GM11168 (cell line): ENCODE measurements at regions not wholly inside any gene's neighbourhood (a gene's known extent, or its start where the extent isn't known, plus 50 kb on each side); places are given as distances from the start of the nearest gene placed in this dataset.

Experiments
- in situ Hi-C: fragments of 300-500 bp; cut with MboI; formaldehyde crosslinking; loops from one replicate; pipeline ENCODE4 v1.12.0; 2022; ENCODE audit warnings: low sequenced_read_pairs; ENCODE audit not compliant: unreplicated experiment

DNA sequence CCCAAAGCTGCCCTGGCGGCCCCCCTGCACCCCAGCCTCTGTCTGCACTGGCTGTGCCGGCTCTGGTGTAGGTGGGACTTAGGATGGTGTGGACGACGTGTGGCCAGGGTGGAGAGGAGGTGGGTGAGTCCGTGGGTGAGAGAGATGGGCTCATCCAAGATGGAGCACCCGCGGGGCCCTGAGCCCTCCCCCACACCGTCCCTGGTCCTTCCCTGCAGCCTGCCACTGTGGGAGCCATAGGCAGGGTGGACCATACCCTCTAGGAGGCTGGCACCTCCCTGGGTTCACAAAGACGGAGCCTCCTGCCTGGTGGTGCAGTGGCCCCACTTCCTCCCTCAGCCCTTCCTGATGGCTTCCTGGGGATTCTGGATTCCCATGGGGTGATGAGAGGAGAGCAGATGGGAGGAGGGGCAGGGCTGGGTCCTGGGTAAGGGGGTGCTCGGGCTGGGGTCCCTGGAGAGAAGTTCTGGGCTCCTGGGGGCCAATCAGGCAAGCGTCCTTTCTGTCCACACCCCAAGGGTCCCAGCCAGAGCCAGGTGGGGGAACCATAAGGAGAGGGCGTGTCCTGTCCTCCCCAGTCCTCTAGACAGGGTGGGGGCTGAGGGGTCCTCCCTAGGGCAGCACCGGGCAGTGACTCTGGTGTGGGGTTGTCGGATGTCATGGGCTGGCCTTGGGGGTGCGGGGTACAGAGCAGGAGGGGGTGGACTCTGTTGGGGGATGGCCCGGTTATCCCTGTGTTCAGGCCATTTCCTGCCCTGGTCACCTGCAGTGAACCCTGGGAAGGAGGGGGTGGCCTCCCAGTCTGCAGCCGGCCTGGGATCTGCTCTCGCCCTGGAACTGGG, 384.8 kb downstream of the TMEM121 start:
- in situ Hi-C loops = loop anchor here (25.0 kb wide), 1 partner anchor 224 kb away; no protein-coding TSS in a partner anchor

DNA sequence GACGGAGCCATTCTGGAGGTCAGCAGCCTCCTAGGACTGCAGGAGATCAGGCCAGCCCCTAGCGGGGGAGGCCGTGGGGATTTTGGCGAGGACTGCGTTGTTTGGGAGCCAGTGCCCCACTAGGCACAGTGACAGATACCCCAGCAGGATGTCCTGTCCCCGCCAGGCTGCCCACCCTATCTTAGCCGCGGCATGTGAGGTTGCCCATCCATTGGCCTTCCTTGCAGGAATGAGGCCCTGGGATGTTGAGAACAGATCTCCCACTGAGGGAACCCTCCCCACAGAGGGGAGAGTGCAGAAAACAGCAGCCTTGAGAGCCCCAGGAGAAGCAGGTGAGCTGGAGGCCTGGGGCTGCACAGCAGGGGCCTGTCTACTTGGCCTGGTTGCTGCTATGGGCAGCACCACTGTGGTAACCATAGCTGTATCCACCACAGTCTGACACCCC, 385.5 kb downstream of the TMEM121 start:
- in situ Hi-C loops = loop anchor here (25.0 kb wide), 1 partner anchor 225 kb away; no protein-coding TSS in a partner anchor

DNA sequence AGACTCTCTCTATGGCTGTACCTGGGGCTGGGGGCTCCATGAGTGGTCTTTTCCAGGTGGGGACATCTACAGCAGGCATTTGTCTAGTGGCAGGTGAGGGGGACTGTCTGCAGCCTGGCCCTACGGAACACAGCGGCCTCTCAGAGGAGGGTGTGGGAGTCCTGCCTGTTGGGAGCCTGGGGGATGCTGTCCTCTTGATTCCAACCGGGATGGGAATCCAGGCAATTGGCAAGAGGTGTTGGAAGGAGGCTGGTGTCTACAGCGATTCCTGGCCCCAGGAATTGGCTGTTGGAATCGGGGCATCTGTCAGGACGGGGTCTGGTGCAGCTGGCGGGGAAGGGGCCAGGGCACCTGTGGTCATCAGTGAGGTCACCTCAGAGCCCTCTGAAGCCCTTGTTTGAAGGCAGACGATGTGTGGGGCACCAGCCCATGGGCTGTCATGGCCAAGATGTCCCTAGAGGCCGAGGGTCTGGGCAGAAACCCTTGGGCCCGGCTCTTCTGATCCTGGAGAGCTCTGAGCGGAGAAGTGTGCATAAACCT, 386.3 kb downstream of the TMEM121 start:
- in situ Hi-C loops = loop anchor here (25.0 kb wide), 1 partner anchor 225 kb away; no protein-coding TSS in a partner anchor

DNA sequence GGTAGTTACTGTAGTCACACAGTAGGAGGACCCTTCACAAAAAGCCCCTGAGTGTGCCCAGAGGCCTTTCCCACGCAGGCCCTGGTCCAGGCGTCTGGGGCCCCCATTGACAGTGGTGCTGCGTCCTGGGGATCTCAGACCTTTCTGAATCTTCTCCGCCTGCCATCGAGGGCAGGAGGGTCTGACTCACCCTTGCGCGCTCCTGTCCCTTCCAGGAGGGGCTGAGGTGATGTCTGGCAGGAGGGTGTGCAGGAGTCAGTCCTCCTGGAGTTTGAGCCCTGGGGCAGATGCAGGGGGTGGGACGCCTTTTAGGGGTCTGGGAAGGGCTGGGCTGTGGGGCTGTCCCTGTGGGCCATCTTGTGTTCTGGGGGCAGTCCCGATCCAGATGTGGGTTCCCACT, 386.8 kb downstream of the TMEM121 start:
- in situ Hi-C loops = loop anchor here (25.0 kb wide), 1 partner anchor 226 kb away; no protein-coding TSS in a partner anchor

DNA sequence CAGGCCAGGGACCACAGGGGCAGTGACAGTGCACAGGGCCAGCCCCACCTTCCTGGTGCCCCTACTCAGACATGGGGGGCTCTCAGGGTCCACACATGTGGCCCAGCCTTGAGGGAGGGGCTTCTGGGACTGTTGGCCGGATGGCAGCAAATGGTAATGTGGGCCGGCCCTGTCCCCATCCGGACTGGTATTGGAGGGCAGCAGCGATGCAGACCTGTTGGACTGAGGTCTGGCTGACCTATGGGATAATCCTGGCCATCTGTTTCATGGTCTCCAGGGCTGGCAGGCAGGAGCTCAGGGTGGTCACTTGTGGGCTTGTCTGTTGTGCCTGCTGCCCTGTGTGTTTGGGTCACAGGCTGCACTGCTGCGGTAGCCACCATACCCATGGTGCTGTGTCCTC, 387.5 kb downstream of the TMEM121 start:
- in situ Hi-C loops = loop anchor here (25.0 kb wide), 1 partner anchor 227 kb away; no protein-coding TSS in a partner anchor

DNA sequence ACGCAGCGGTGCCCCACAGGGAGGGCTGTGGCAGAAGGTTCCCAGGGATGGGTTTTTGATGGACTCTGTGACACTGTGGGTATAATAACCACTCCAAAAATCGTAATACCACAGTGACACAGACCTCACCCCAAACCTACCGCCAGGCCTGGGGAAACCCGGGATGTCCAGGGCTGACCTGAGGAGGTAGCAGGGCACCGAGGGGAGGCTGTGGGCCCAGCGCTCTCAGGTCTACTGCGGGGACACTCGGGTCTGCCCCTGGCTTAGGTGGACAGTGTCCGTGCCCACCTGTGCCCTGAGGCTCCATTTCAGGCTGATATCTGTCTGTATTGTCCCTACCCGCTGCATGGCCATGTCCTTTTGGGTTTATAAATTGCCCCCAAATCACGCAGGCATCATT, 387.9 kb downstream of the TMEM121 start:
- in situ Hi-C loops = loop anchor here (25.0 kb wide), 1 partner anchor 227 kb away; no protein-coding TSS in a partner anchor

DNA sequence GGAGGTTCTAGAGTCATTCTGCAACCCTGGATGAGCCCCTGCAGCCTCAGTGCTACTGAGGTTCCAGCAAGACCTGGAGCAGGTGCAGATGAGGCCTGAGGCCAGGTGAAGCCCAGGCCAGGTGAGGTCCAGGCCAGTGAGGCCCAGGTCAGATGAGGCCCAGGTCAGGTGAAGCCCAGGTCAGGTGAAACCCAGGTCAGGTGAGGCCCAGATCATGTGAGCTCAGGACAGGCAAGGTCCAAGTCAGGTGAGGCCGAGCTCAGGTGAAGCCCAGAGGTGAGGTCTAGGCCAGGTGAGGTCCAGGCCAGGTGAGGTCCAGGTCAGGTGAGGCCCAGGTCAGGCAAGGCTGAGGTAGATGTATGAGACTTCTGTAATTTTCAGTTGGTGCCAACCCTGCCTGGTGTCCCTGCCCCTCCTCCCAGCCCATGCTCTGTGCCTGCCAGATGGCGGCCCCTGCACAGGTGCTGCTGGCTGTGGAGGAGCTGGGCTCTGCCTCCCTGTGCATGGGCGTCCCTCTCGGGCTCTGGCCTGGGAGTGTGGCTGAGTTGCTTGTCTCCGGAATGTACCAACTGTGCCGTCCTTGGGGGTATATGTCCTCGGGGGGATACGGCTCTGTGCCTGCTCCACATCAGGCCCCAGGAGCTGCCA, 388.5 kb downstream of the TMEM121 start:
- in situ Hi-C loops = loop anchor here (25.0 kb wide), 1 partner anchor 228 kb away; no protein-coding TSS in a partner anchor

DNA sequence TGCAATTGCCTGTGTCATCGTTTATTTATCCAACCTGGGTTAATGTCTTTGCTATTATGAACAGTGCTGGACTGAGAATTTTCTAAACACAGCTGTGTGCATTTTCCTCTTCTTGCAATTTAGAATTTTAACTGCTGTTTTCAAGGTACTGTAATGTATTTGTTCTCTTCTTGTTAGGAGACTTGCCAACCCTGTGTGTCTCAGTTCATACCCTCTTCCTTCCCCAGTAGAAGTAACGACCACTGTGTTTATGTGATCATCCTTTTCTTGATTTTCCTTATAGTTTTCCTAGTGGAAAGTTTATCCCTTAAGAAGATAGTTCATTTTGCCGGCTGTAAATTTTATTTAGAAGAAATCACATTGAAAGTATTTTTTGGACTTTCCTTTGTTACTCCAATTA, 389.2 kb downstream of the TMEM121 start:
- in situ Hi-C loops = loop anchor here (25.0 kb wide), 1 partner anchor 228 kb away; no protein-coding TSS in a partner anchor

DNA sequence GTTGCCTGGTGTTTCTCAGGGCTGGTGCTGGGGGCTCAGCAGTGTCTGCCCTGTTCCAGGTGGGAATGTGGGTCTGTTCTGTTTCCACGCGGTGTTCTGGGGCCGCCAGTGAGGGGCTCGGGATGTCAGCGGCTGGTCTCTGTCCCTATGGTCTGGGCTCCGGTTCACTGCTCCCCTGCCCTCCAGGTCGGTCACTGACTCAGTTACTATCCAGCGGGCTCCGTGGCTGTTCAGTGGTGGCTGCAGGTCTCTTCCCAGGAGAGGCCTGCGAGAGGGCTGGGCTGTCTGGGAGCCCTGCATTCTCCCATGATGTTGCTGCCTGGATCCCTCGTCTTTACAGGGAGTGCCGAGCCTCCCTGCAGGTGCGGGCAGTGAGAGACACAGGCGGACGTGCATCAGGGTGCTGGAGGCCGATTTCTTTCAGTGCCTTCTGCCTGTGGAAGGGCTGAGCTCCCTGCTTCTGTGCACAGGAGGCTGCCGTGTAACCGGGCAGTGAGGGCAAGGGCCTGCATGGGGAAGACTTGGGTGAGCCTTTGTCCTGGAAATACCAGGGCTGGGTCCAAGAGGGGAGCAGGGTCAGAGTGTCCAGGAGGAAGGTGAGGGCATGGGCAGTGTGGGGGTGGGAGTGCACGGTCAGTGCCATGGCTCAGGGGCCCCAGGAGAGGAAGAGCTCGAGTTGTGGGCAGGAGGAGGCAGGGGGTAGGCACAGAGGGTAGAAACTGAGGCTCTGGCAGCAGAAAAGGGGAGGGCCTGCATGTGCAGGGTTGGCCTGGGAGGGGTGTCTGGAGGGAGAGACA, 391.0 kb downstream of the TMEM121 start:
- in situ Hi-C loops = loop anchor here (25.0 kb wide), 1 partner anchor 230 kb away; no protein-coding TSS in a partner anchor

DNA sequence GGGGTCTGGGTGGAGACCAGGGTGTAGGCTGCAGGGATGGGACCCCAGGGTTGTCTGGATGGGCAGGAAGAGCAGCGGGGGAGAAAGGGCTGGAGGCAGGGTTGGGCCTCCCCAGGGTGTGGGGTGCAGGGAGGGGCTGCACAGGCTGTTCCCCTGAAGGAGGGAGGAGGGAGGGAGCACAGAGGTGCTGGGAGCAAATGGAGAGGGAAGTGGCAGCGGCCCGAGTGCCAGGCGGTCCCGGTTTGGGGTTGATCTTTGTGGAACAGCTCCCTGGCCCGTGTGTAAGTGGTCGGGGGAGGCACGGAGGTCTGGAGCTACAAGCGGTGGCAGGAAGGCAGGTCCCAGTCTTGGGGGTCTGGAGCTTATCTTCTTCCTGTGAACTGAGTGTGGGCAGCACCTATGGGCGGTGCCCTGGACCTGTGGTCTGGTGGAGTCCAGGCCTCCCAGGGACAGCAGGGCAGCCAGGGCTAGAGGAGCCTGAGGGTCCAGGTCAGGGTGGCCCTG, 391.6 kb downstream of the TMEM121 start:
- in situ Hi-C loops = loop anchor here (25.0 kb wide), 1 partner anchor 231 kb away; no protein-coding TSS in a partner anchor

DNA sequence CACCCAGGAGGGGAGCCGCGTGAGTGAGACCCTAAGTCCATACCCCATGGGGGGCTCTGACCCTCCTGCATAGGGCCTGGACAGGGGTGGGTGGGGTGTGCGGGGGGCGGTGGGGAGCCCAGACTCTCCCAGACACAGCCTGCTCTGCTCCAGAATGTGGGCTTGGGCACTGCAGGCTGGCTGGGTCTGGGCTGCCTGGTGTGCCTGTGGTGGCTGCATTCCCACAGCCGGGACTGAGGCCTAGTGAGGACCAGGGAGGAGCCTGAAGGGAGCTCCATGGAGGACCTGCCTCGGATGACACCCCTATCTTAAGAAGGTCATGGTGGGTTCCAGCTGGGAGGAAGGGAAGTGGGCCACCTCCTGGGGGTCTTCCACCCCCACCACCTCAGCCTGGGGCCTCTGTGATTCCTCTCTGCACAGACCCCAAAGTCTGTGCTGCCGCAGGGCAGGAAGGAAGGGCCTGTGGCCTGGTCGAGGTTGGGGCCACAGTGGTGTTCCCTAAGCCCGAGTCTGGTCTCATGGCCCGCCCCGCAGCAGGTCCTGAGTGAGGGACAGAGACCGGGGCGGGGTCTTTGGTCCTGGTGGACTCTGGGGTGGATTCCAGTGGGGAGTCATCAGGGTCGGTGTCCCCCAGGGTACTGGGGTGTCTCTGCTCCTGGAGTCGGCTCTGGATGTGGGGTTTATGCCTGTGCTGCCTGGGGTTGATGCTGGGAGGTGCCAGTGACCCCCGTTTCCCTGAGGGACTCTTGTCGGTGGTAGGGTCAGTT, 392.3 kb downstream of the TMEM121 start:
- in situ Hi-C loops = loop anchor here (25.0 kb wide), 1 partner anchor 231 kb away; no protein-coding TSS in a partner anchor

DNA sequence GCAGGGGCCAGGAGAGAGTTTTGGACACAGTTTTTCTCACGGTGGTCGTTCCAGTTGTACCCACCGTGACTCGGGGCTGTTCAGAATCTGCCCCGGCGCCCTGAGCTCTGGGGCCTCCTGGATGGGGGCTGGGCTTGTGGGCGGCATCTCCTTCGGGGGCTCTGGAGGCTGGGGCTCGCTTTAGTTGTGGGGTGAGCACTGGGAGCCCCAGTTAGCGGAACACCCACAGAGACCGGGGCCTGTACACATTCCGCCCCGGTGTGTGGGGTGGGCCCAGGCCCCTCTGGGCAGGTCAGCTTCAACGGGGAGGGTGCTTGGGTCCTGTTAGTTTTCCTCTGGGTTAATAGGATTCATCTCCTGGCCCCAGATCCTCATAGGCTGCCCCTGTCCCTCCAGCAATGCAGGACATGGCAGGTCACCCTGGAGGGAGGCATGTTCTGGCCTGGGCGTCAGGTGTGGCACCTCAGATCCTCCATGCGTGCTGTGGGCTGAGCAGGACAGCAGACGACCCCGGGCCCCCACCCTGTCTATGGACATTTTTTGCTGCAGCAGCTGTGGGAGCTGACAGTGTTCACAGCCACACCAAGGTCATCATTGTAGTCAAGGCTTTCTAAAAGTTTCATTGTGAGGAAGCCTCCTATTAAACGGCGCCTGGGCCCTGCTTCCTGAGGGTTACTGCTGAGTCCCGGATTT, 393.2 kb downstream of the TMEM121 start:
- in situ Hi-C loops = loop anchor here (25.0 kb wide), 1 partner anchor 232 kb away; no protein-coding TSS in a partner anchor

DNA sequence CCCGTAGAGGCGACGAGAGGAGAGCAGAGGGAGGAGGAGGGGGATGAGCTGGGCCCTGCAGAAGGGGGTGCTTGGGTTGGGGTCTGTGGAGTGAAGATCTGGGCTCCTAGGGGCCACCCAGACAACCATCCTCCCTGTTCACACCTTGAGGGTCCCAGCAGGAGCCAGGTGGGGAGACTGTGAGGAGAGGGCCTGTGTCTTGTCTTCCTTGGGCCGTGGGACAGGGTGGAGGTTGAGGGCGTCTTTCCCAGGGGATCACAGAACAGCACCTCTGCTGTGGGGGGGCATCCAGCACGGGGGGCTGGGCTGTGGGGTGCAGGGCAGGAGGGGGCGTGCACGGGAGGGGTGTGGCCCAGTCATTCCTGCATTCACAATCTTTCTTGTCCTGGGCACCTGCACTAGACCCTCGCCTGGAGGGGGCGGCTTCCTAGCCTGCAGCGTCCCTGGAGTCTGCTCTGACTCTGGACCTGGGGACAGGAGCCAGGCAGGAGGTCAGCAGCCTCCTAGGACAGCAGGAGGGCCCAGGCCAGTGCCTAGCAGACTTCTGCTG, 393.8 kb downstream of the TMEM121 start:
- in situ Hi-C loops = loop anchor here (25.0 kb wide), 1 partner anchor 233 kb away; no protein-coding TSS in a partner anchor

DNA sequence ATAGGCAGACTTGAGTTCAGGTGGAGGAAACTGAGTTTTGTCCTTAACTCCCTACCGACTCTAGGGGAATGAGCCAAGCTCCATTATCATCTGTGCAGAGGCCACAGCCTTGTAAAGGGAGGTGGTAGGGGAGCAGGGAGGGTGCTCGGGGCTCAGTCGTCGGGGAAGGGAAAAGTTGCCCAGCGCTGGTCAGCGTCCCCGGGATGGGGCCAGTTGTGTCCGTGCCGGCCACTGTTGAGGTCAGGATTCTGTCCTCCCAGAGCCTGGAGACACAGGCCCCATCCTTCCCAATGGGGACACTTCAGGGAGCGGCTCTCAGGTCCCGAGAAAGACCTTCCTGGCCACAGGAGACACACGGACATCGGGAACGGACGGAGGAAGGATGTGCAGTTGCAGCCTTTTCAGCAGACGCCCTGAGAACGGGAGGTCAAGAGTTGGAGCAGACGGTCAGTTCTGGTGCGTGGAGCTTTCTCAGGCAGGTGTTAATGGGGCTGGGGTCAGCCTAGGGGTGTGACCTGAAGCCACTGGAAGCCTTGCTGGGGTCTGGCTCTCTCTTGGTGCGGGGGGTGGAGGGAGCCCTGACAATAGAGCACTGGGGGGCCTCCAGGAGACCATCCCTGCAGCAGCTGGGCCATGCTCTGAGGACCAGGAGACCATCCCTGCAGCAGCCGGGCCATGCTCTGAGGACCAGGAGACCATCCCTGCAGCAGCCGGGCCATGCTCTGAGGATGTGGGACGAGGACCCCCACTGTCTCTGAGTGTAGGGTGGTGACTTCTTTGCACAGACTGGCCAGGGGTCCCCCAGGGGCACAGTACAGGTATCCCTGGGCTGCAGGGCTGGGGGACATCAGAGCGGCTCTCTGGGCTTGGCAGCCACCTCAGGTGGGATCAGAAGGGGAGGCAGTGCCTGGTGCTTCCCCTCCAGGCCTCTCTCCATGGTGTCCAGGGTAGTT, 394.7 kb downstream of the TMEM121 start:
- in situ Hi-C loops = loop anchor here (25.0 kb wide), 1 partner anchor 234 kb away; no protein-coding TSS in a partner anchor

DNA sequence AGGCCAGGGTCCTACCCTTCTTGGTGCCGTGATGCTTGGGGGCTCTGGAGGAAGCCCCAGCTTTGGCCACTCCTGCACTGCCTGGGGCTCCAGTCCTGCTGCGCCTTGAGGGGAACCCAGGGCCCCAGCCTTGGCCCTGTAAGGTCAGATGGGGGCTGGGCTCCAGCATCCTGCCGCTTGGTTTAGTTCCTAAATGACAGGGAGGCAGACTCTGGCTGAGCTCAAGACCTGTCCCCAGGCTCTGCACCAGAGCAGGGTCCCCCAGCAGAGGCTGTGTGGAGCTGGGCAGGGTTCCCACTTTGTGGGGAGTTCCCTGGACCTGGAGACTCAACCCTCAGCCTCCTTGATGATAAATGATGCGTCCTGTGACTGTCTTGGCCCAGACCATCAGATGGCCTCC, 395.4 kb downstream of the TMEM121 start:
- in situ Hi-C loops = loop anchor here (25.0 kb wide), 1 partner anchor 234 kb away; no protein-coding TSS in a partner anchor

DNA sequence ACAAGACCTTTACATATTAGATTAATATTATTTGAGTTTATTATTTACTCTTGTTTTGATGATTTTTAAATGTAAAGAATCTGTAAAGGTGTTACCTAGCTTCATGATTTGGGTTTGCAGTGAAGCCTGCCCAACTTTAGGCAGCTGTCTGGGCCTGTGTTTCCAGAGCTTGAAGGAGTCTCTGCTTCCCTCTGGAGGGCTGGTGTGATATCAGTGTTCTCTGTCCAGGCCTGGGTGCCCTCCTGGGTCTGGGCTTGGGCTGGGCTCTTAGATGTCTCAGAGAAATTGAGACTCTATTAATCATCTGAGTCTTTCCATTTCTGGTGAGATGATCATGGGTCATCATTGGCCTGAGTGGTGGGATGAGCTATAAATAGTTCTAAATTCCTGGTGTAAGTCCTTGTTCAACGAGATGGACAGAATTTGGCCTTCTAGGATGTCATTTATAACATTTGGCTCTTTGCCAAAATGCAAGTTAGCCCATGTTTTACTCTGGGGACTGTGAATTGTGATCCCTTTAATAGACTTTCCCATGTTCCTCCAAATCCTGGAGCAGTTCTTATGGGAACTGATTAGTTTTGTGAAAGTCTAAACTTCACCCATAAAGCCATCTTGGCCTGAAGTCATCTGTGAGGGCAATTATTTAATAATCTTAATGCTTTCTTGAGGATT, 397.3 kb downstream of the TMEM121 start:
- in situ Hi-C loops = loop anchor here (25.0 kb wide), 1 partner anchor 236 kb away; no protein-coding TSS in a partner anchor
